Activated T-helper 1 cell treated with anti-CD3 and anti-CD28 coated beads, Interleukin-12 subunit alpha, Interleukin-12 subunit beta, Interleukin-2, Interleukin-4 antibody, amounts not matched to agents 30 ng/mL and 10 ng/mL and 1 ng/mL, durations not matched to agents 14 hours and 24 hours and 36 hours (primary cell): ENCODE measurements at regions not wholly inside any gene's neighbourhood (a gene's known extent, or its start where the extent isn't known, plus 50 kb on each side); places are given as distances from the start of the nearest gene placed in this dataset.

Source experiments
- DNase-seq: peaks from one replicate; pipeline ENCODE4 v3.0.0; 2021; ENCODE audit warnings: low spot score
- H3K27ac Mint-ChIP-seq: one replicate; pipeline ENCODE4 v1.8.0; 2021; ENCODE audit warnings: mild to moderate bottlenecking, mixed read lengths
- H3K27me3 Mint-ChIP-seq: one replicate; pipeline ENCODE4 v1.8.0; 2022; ENCODE audit warnings: mild to moderate bottlenecking, moderate library complexity, mixed read lengths; ENCODE audit not compliant: insufficient read depth
- H3K36me3 Mint-ChIP-seq: one replicate; pipeline ENCODE4 v1.8.0; 2021; ENCODE audit warnings: low read depth, mixed read lengths
- H3K4me1 Mint-ChIP-seq: one replicate; pipeline ENCODE4 v1.8.0; 2021; ENCODE audit warnings: low read depth, mixed read lengths
- H3K4me3 Mint-ChIP-seq: one replicate; pipeline ENCODE4 v1.8.0; 2021; ENCODE audit warnings: mild to moderate bottlenecking, moderate library complexity, mixed read lengths
- H3K9me3 Mint-ChIP-seq: one replicate; pipeline ENCODE4 v1.8.0; 2021; ENCODE audit warnings: mixed read lengths
- intact Hi-C: fragments of 100-400 bp; cut with micrococcal nuclease; formaldehyde crosslinking; loops from one replicate; pipeline ENCODE4 v1.15.1; 2024

DNA sequence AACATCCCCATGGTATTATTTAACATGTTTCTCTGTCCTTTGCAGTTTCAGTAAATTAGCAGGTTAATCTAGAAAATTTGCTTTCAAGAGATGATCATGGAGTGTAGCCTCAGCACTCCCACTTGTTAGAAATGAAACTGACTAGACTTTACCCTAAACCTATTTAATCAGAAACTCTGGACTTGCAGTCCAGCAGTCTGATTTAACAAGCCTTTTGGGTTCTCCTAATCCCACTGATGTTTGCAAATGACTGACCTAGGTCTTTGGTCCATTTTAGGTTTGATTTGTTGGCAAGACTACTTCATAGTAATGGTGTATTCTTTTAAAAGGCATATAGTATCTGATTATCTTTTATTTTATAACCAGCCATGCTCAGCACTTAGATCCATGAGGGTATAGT lies 55.5 kb upstream of the SLC25A13 start:
- DNase-seq: no peak
- no peak overlapping the region for H3K4me3 Mint-ChIP-seq
- H3K9me3 Mint-ChIP-seq: no peaks in the 10 kb centered on the region
- H3K36me3 Mint-ChIP-seq: no peaks in the 10 kb centered on the region
- no peaks in the 10 kb centered on the region for H3K4me1 Mint-ChIP-seq
- no peak overlapping the region for H3K27ac Mint-ChIP-seq
- H3K27me3 Mint-ChIP-seq: peaks cover 5% of the 10 kb centered on the region
- intact Hi-C loops: no loop called here
